Neuron (in vitro differentiated cells): ENCODE measurements at regions not wholly inside any gene's neighbourhood (a gene's known extent, or its start where the extent isn't known, plus 50 kb on each side); places are given as distances from the start of the nearest gene placed in this dataset.
"Not testable (repeated sequence)": the region's sequence is repeated elsewhere in the genome, so short reads cannot be mapped to it uniquely, and the experiment has no call there.

Experiments
- H2AFZ ChIP-seq: one replicate; pipeline ENCODE4 v1.6.1; 2013; ENCODE audit warnings: low read depth, mild to moderate bottlenecking, inconsistent platforms, low read length, moderate library complexity
- H3K27me3 ChIP-seq: one replicate; pipeline ENCODE4 v1.6.1; 2013; ENCODE audit warnings: low read length; ENCODE audit not compliant: insufficient read depth
- H3K36me3 ChIP-seq: one replicate; pipeline ENCODE4 v1.6.1; 2013; ENCODE audit warnings: low read length; ENCODE audit not compliant: insufficient read depth
- H3K4me1 ChIP-seq: one replicate; pipeline ENCODE4 v1.6.1; 2013; ENCODE audit warnings: low read length; ENCODE audit not compliant: insufficient read depth
- H3K4me3 ChIP-seq: 2 replicates; pipeline ENCODE4 v1.5.1; 2013; ENCODE audit warnings: mild to moderate bottlenecking, low read length, moderate library complexity
- H3K9me3 ChIP-seq: one replicate; pipeline ENCODE4 v1.6.1; 2013; ENCODE audit warnings: low read length

- H2AFZ ChIP-seq, H3K36me3 ChIP-seq, H3K4me1 ChIP-seq, H3K4me3 ChIP-seq, H3K9me3 ChIP-seq, H3K27me3 ChIP-seq: not testable (repeated sequence)
Measured at GRCh38 chr6:122280105-122281021, 119.1 kb upstream of the HSF2 start.

- Histone ChIP-seq H3K9me3 (no peaks in the 10 kb centered on the region), H3K27me3 (no peaks in the 10 kb centered on the region), H3K36me3 (no peaks in the 10 kb centered on the region), H3K4me1 (no peaks in the 10 kb centered on the region), H2AFZ (no peak overlapping the region), H3K4me3 (no peak overlapping the region)
Measured at GRCh38 chr6:122283884-122284283, 115.6 kb upstream of the HSF2 start.

GRCh38 chr6:122284848-122285247, 114.6 kb upstream of the HSF2 start:
- Histone ChIP-seq H3K27me3 (no peaks in the 10 kb centered on the region), H3K4me1 (no peaks in the 10 kb centered on the region), H3K4me3 (no peak overlapping the region), H3K9me3 (no peaks in the 10 kb centered on the region), H2AFZ (no peak overlapping the region), H3K36me3 (no peaks in the 10 kb centered on the region)

GRCh38 chr6:122285292-122285913, 114.0 kb upstream of the HSF2 start:
- no peaks in the 10 kb centered on the region for H3K9me3 ChIP-seq
- no peak overlapping the region for H3K4me3 ChIP-seq
- H3K4me1 ChIP-seq, result no peaks in the 10 kb centered on the region
- H3K27me3 ChIP-seq, result no peaks in the 10 kb centered on the region
- H3K36me3 ChIP-seq, result no peaks in the 10 kb centered on the region
- H2AFZ ChIP-seq, result no peak overlapping the region

GRCh38 chr6:122286512-122286911, 112.9 kb upstream of the HSF2 start:
- H3K4me3 ChIP-seq, result no peak overlapping the region
- no peaks in the 10 kb centered on the region for H3K4me1 ChIP-seq
- H3K27me3 ChIP-seq, result no peaks in the 10 kb centered on the region
- no peak overlapping the region for H2AFZ ChIP-seq
- no peaks in the 10 kb centered on the region for H3K9me3 ChIP-seq
- no peaks in the 10 kb centered on the region for H3K36me3 ChIP-seq

- Histone ChIP-seq H2AFZ (no peak overlapping the region), H3K36me3 (no peaks in the 10 kb centered on the region), H3K27me3 (no peaks in the 10 kb centered on the region), H3K9me3 (no peaks in the 10 kb centered on the region), H3K4me3 (no peak overlapping the region), H3K4me1 (no peaks in the 10 kb centered on the region)
Measured at GRCh38 chr6:122289762-122290539, 109.5 kb upstream of the HSF2 start.

- H3K4me3 ChIP-seq, result no peak overlapping the region
- H3K36me3 ChIP-seq, result no peaks in the 10 kb centered on the region
Measured at GRCh38 chr6:122297010-122297409, 102.4 kb upstream of the HSF2 start.

GRCh38 chr6:122302067-122302466, 97.4 kb upstream of the HSF2 start:
- Histone ChIP-seq H2AFZ (no peak overlapping the region), H3K36me3 (no peaks in the 10 kb centered on the region), H3K4me3 (no peak overlapping the region), H3K9me3 (no peaks in the 10 kb centered on the region), H3K4me1 (no peaks in the 10 kb centered on the region), H3K27me3 (no peaks in the 10 kb centered on the region)

More at GRCh38 chr6:122297010-122297409, 102.4 kb upstream of the HSF2 start:
- no peaks in the 10 kb centered on the region for H3K9me3 ChIP-seq
- no peak overlapping the region for H2AFZ ChIP-seq
- no peaks in the 10 kb centered on the region for H3K27me3 ChIP-seq
- H3K4me1 ChIP-seq, result no peaks in the 10 kb centered on the region

GRCh38 chr6:122307577-122307976, 91.9 kb upstream of the HSF2 start:
- Histone ChIP-seq H3K4me1 (no peaks in the 10 kb centered on the region), H3K36me3 (no peaks in the 10 kb centered on the region), H3K4me3 (no peak overlapping the region), H3K27me3 (no peaks in the 10 kb centered on the region), H3K9me3 (peaks cover 6% of the 10 kb centered on the region), H2AFZ (no peak overlapping the region)

- Histone ChIP-seq H3K9me3 (peaks cover 6% of the 10 kb centered on the region), H3K4me3 (no peak overlapping the region), H2AFZ (no peak overlapping the region), H3K36me3 (no peaks in the 10 kb centered on the region), H3K4me1 (no peaks in the 10 kb centered on the region), H3K27me3 (no peaks in the 10 kb centered on the region)
Measured at GRCh38 chr6:122308074-122308473, 91.4 kb upstream of the HSF2 start.

- H3K4me1 ChIP-seq, result no peaks in the 10 kb centered on the region
- no peak overlapping the region for H2AFZ ChIP-seq
- no peak overlapping the region for H3K4me3 ChIP-seq
- H3K36me3 ChIP-seq, result no peaks in the 10 kb centered on the region
- no peaks in the 10 kb centered on the region for H3K9me3 ChIP-seq
- H3K27me3 ChIP-seq, result no peaks in the 10 kb centered on the region
Measured at GRCh38 chr6:122315842-122316241, 83.6 kb upstream of the HSF2 start.

- no peaks in the 10 kb centered on the region for H3K4me1 ChIP-seq
- no peaks in the 10 kb centered on the region for H3K9me3 ChIP-seq
- H2AFZ ChIP-seq, result peak overlapping the region; percentile 73
- H3K27me3 ChIP-seq, result no peaks in the 10 kb centered on the region
- H3K4me3 ChIP-seq, result no peak overlapping the region
- H3K36me3 ChIP-seq, result no peaks in the 10 kb centered on the region
Measured at GRCh38 chr6:122322824-122323223, 76.6 kb upstream of the HSF2 start.

- Histone ChIP-seq H3K9me3 (no peaks in the 10 kb centered on the region), H2AFZ (peak overlapping the region; percentile 73), H3K27me3 (no peaks in the 10 kb centered on the region), H3K4me1 (no peaks in the 10 kb centered on the region), H3K4me3 (no peak overlapping the region), H3K36me3 (no peaks in the 10 kb centered on the region)
Measured at GRCh38 chr6:122323361-122323760, 76.1 kb upstream of the HSF2 start.
